ENCODE measurements at regions not wholly inside any gene's neighbourhood (a gene's known extent, or its start where the extent isn't known, plus 50 kb on each side); places are given as distances from the start of the nearest gene placed in this dataset.

DNA sequence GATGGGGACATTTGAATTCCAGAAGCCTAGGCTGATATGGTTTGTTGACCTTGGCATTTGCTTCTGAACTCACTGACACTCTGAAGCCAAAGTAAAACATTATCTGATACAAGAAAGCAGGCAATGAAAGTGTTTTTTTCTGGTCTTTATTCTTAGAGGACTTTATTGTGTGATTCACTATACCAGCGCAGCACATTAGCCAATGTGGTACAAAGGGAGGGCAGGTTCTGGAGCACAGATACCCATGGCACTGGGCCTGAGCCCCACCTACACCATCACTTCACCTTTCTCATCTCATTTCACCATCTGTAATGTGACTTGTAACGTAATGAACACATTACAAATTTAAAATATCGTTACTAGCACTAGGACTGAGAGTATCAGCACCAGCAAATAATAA lies 89.7 kb upstream of the ZNF366 start:
- TF ChIP-seq POLR2A (IDR thresholded peaks at IDR 0.05; ENCODE audit: low read length) (no peak), GATA1 (IDR thresholded peaks at IDR 0.05; ENCODE audit: low read depth, low read length) (no peak)
